ENCODE measurements at regions not wholly inside any gene's neighbourhood (a gene's known extent, or its start where the extent isn't known, plus 50 kb on each side); places are given as distances from the start of the nearest gene placed in this dataset.
A peak's percentile ranks its signal among the peaks of the same experiment; 100 is the strongest.

- no peak for DNase-seq
Measured at GRCh38 chr11:92484570-92484969, 260.0 kb downstream of the FAT3 start.

DNA sequence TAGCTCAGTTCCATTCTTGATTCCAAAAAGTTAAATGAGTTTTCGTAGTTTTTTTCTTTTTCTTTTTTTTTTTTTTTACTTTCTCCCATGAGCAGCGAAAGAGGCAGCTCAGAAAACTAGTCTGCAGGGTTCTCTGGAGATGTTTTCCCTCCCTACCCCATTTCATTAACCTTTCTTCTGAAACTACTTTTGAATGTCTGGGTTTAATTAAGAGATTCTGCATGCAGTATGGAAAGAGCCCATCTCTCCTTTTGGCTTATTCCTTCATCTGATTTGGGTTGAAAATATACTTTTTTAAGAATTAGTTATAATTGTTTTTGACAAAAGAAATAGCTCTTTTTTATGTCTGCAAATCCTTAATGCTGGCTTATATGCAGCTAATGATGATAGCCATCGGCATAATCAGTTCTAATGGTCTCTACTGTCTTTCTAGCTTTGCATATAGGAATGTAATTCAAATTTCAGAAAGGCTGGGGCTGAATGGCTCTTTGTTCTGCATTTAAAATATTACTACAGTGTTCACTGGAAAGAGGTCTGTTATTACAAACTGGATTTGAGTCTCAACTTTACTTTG is 265.3 kb downstream of the FAT3 start:
- no peak for DNase-seq

DNA sequence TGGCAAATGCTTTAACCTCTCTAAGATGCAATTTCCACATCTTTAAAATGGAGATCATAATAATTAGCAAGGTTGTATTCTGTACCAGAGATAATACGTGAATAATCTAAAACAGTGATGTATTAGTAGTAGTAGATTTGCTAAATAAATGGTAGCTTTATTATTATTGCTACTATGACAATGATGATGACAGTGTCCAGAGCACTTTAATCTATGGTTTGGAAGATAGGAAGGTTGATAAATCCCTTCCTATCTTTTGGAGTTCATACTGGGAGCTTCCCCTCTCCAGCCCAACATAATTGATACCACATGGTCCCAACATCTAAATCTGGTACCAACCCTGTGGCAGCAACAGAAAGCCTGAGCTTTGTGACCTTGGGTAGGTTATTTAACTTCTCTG is 267.8 kb downstream of the FAT3 start:
- no peak for DNase-seq

DNA sequence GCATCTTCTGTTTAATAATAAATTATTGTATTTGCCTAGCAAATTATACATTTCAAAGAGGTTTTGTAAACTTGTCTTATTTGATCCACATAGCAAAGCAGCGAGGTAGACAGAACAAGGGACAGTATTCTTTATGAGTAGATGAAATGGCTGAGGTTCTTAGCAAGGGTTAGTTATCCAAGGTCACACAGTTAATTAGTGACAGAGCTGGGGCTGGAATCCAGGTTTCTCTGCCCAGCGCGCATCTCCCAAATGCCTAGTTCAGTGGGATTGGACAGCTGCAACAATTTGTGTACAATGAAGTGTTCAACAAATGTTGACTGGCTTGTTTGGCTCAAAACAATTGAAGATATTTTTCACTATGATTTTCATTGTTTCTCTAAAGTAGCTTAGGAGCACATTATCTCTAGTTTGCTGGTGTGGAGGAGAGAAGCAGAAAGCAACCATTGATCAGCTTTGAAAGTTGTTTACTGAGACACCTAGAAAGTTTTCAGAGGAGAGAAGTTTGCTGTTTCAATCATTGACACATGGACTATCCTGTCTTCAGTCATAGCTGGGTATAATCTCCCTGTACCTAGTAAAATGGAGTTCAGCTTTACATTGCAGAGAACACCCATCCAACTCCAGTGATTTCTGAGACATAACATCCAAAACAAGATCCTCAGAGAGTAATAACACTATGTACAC is 270.6 kb downstream of the FAT3 start:
- no peak for DNase-seq

- DNase-seq: no peak
Measured at GRCh38 chr11:92500453-92500852, 275.8 kb downstream of the FAT3 start.

GRCh38 chr11:92501066-92501739 is 276.6 kb downstream of the FAT3 start:
- DNase-seq: no peak

- no peak for DNase-seq
Measured at GRCh38 chr11:92504004-92504403, 279.4 kb downstream of the FAT3 start.

DNA sequence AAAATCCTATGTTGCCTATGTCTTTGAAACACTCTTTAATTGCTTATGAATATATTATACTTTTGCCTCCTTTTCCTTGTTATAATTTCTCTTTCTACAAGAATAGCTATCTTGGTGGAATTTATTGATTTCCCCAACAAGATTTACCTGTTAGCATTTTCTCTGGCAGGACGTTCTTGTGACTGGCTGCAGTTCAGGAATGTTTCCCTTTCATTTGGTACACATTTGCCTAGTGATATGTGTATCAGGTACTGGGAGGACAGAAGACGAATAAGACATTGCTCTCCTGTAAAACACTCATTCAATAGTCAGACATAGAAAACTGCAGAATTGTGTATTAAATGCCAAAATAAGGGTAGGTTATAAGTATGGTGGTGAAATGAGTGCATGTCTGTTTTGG is 279.9 kb downstream of the FAT3 start:
- no peak for DNase-seq

DNA sequence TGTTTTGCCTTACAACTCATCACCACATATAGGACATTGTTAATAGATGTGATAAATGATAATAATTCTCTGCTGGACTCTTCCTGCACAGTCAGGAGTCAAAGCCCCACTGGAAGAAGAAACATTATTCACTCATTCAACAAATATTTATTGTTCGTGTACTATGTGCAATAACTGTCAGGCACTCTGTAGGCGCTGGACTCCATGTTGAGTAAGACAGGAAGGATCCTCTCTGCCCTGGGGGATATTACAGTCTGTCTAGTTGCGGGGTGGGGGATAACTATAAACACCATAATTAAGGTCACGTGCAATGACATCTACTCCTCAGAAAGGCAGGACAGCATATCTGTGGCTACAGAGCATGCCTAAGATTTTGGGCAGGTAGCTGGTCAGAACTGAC is 281.1 kb downstream of the FAT3 start:
- no peak for DNase-seq

GRCh38 chr11:92506809-92507336 is 282.3 kb downstream of the FAT3 start:
- no peak for DNase-seq

DNA sequence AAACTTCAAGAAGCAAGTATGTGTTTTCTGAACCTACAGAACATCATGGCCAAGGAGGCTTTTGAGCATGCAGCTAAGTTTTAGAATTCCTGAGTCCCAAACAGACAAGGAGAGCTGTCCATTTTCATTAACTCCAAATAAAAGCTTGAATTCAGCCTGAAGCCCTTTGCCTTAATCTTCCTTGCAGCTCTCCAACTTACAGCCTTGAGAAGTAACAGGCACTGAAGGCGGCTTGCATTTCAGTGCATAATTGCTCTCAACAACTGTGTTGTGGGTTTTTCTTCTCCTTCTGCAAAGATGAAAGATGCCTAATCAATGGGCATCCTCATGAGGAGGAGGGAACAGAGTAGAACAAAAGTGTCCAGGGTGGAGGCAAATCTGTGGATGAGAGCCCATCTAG is 286.0 kb downstream of the FAT3 start:
- no peak for DNase-seq

- DNase-seq: no peak
Measured at GRCh38 chr11:92511522-92512203, 287.0 kb downstream of the FAT3 start.

- DNase-seq: no peak
Measured at GRCh38 chr11:92512204-92512569, 287.6 kb downstream of the FAT3 start.

GRCh38 chr11:92523611-92524010 is 299.0 kb downstream of the FAT3 start:
- DNase-seq: no peak

DNA sequence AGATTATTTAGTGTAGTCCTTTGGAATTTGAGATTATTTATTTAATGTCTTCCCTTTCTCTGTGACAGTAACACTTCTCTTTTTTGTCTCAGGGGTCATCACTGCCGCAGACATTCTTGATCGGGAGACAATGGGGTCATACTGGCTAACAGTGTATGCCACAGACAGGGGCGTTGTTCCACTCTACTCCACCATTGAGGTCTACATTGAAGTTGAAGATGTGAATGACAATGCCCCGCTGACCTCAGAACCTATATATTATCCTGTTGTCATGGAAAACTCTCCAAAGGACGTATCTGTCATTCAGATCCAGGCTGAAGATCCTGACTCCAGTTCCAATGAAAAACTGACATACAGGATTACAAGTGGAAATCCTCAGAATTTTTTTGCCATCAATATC is 299.9 kb downstream of the FAT3 start:
- DNase-seq: no peak

- DNase-seq: no peak
Measured at GRCh38 chr11:92527467-92527866, 302.8 kb downstream of the FAT3 start.

- peak in 1 of 2 experiments; percentile 24 for DNase-seq
Measured at GRCh38 chr11:92528001-92528400, 303.4 kb downstream of the FAT3 start.

- DNase-seq: no peak
Measured at GRCh38 chr11:92531065-92531739, 306.6 kb downstream of the FAT3 start.

GRCh38 chr11:92533657-92534335 is 309.2 kb downstream of the FAT3 start:
- no peak for DNase-seq

GRCh38 chr11:92536883-92537282 is 312.3 kb downstream of the FAT3 start:
- DNase-seq: no peak

DNA sequence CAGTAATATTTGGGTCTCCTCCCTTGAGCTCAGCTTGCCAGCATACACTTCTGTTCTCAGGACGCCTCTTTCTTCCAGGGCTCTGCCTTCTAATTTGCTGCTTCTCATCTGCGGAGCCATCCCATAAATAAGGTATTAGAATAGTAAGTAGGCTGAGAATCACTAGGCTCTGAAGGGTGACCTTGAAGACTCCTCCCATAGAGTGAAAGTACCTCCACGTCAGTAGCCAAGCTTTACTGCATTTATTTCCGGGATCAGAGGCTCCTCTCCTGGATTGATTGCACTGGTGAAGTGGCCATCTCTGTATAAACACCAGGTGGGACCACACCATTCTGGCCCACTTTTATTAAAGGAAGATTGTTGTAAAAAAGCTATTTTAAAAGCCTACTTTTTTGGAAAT is 315.5 kb downstream of the FAT3 start:
- no peak for DNase-seq

- no peak for DNase-seq
Measured at GRCh38 chr11:92545906-92546471, 321.4 kb downstream of the FAT3 start.

Measured in NCI-H524 (cell line).